ENCODE measurements at regions not wholly inside any gene's neighbourhood (a gene's known extent, or its start where the extent isn't known, plus 50 kb on each side); places are given as distances from the start of the nearest gene placed in this dataset.

GRCh38 chr4:136400829-136401228 lies 1131.5 kb downstream of the PCDH18 start:
- DNase-seq (ENCODE audit: extremely low spot score), result no peak
- TF ChIP-seq CTCF (IDR thresholded peaks at IDR 0.05; ENCODE audit: control extremely low read depth, extremely low read depth, low read depth, missing control alignments), result no peak
- POLR2A ChIA-PET, result no interaction called here
- CTCF ChIA-PET, result no interaction called here

GRCh38 chr4:136395212-136395722 lies 1137.0 kb downstream of the PCDH18 start:
- ChIA-PET POLR2A (no interaction called here), CTCF (no interaction called here)
- no peak for DNase-seq (ENCODE audit: extremely low spot score)
- no peak for TF ChIP-seq CTCF (IDR thresholded peaks at IDR 0.05; ENCODE audit: control extremely low read depth, extremely low read depth, low read depth, missing control alignments)

- CTCF ChIA-PET, result interaction anchor here (1.0 kb wide), 1 partner anchor 9 kb away, joined by 3 read pairs; no protein-coding TSS in a partner anchor
- POLR2A ChIA-PET, result no interaction called here
- TF ChIP-seq CTCF (IDR thresholded peaks at IDR 0.05; ENCODE audit: control extremely low read depth, extremely low read depth, low read depth, missing control alignments), result no peak
- DNase-seq (ENCODE audit: extremely low spot score), result no peak
Observed at GRCh38 chr4:136392576-136392975, 1139.7 kb downstream of the PCDH18 start.

- DNase-seq (ENCODE audit: extremely low spot score), result no peak
- ChIA-PET CTCF (no interaction called here), POLR2A (no interaction called here)
- no peak for TF ChIP-seq CTCF (IDR thresholded peaks at IDR 0.05; ENCODE audit: control extremely low read depth, extremely low read depth, low read depth, missing control alignments)
Observed at GRCh38 chr4:136390824-136391223, 1141.5 kb downstream of the PCDH18 start.

- DNase-seq (ENCODE audit: extremely low spot score), result no peak
- ChIA-PET CTCF (no interaction called here), POLR2A (no interaction called here)
- TF ChIP-seq CTCF (IDR thresholded peaks at IDR 0.05; ENCODE audit: control extremely low read depth, extremely low read depth, low read depth, missing control alignments), result no peak
Observed at GRCh38 chr4:136383082-136383481, 1149.2 kb downstream of the PCDH18 start.

- POLR2A ChIA-PET, result no interaction called here
- no peak for DNase-seq (ENCODE audit: extremely low spot score)
- CTCF ChIA-PET, result no interaction called here
- TF ChIP-seq CTCF (IDR thresholded peaks at IDR 0.05; ENCODE audit: control extremely low read depth, extremely low read depth, low read depth, missing control alignments), result no peak
Observed at GRCh38 chr4:136371231-136371630, 1161.1 kb downstream of the PCDH18 start.

- ChIA-PET CTCF (interaction anchor here (1.4 to 1.6 kb wide), 2 partner anchors 9 to 90 kb away, joined by 3 to 4 read pairs; no protein-coding TSS in a partner anchor), POLR2A (no interaction called here)
- no peak for DNase-seq (ENCODE audit: extremely low spot score)
- no peak for TF ChIP-seq CTCF (IDR thresholded peaks at IDR 0.05; ENCODE audit: control extremely low read depth, extremely low read depth, low read depth, missing control alignments)
Observed at GRCh38 chr4:136369073-136369472, 1163.2 kb downstream of the PCDH18 start.

Data from GM10248 (cell line).